ENCODE measurements at regions not wholly inside any gene's neighbourhood (a gene's known extent, or its start where the extent isn't known, plus 50 kb on each side); places are given as distances from the start of the nearest gene placed in this dataset.

DNA sequence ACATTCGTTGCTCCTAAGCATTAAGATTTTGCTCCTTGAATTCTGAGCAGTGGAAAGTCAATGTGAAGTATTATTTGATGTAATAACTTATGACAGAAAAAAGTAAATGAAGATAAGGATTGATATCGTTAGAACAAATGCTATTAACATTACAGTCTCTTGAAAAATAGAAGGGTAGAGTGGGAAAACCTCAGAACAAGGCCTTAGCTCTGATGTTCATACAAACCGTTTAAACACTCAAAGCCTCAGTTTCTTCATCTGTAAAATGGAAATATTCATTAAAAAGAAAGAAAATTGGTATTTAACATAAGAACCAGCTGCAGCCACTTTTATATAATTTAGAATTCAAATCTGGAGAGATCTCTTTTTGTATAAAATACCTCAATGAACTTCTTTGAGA lies 250.4 kb upstream of the NCKAP5 start:
- TF ChIP-seq, protein P1, sequence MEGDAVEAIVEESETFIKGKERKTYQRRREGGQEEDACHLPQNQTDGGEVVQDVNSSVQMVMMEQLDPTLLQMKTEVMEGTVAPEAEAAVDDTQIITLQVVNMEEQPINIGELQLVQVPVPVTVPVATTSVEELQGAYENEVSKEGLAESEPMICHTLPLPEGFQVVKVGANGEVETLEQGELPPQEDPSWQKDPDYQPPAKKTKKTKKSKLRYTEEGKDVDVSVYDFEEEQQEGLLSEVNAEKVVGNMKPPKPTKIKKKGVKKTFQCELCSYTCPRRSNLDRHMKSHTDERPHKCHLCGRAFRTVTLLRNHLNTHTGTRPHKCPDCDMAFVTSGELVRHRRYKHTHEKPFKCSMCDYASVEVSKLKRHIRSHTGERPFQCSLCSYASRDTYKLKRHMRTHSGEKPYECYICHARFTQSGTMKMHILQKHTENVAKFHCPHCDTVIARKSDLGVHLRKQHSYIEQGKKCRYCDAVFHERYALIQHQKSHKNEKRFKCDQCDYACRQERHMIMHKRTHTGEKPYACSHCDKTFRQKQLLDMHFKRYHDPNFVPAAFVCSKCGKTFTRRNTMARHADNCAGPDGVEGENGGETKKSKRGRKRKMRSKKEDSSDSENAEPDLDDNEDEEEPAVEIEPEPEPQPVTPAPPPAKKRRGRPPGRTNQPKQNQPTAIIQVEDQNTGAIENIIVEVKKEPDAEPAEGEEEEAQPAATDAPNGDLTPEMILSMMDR (IDR thresholded peaks at IDR 0.05) = no peak
- Mint-ChIP-seq H3K27me3 (ENCODE audit: unreplicated experiment) (no peaks in the 10 kb centered on the region), H3K4me1 (ENCODE audit: unreplicated experiment) (peaks cover 73% of the 10 kb centered on the region), H3K27ac (ENCODE audit: unreplicated experiment) (peak overlapping the region; percentile 67), H3K9me3 (ENCODE audit: unreplicated experiment) (no peaks in the 10 kb centered on the region), H3K4me3 (ENCODE audit: unreplicated experiment) (no peak overlapping the region), H3K36me3 (ENCODE audit: unreplicated experiment) (no peaks in the 10 kb centered on the region)
- DNase-seq (ENCODE audit: extremely low spot score, unreplicated experiment) = no peak

DNA sequence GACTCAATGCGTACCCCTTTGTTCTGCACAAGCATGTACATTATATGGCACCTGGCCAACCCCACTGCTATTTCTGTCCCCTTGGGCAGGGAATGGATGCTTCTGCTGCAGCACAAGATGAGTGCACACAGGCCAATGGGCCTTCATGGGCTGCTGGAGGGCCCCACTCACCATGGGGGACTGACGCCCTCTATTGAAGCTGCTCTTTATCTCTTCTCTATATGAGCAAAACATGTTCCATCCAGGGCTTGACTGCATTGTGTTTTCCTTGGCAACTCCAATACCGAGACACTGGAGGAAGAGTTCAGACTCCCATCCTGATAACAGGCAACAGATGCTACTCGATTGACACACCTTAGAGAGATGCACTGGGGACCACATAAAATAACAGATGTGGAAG lies 251.6 kb upstream of the NCKAP5 start:
- Mint-ChIP-seq H3K9me3 (ENCODE audit: unreplicated experiment) (no peaks in the 10 kb centered on the region), H3K36me3 (ENCODE audit: unreplicated experiment) (no peaks in the 10 kb centered on the region), H3K4me1 (ENCODE audit: unreplicated experiment) (peaks cover 65% of the 10 kb centered on the region), H3K27me3 (ENCODE audit: unreplicated experiment) (no peaks in the 10 kb centered on the region), H3K27ac (ENCODE audit: unreplicated experiment) (no peak overlapping the region), H3K4me3 (ENCODE audit: unreplicated experiment) (no peak overlapping the region)
- TF ChIP-seq, protein P1 (IDR thresholded peaks at IDR 0.05) = no peak
- no peak for DNase-seq (ENCODE audit: extremely low spot score, unreplicated experiment)

DNA sequence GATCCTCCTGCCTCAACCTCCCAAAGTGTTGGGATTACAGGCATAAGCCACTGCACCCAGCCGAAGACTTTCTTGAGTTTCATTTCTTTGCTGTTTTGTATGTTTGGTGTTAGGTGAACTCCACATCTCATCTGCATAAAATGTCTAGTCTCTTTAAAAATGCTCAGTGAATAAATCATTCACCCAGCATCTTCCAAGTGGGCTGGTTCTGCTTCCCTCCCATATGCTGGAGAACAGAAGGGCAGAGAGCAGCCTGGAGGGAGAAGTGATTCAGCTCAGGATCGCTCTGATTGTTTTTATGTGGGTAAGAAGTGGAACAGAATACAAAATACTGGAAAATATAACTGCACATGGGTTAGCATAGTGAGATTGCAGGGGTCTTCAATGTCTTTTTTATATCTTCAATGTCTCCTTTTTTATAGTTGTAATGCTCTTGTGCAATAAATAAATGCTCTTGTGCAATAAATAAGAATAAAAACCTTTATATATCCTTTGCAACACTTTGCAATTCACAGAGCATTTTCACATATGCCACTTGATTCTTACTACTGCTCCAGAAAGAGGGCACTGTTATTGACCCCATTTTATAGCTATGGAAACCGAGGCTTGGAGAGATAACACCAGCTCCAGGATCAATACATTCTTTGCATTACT lies 253.0 kb upstream of the NCKAP5 start:
- Mint-ChIP-seq H3K9me3 (ENCODE audit: unreplicated experiment) (peaks cover 4% of the 10 kb centered on the region), H3K4me3 (ENCODE audit: unreplicated experiment) (no peak overlapping the region), H3K4me1 (ENCODE audit: unreplicated experiment) (peaks cover 53% of the 10 kb centered on the region), H3K36me3 (ENCODE audit: unreplicated experiment) (no peaks in the 10 kb centered on the region), H3K27me3 (ENCODE audit: unreplicated experiment) (no peaks in the 10 kb centered on the region), H3K27ac (ENCODE audit: unreplicated experiment) (peak overlapping the region; percentile 66)
- DNase-seq (ENCODE audit: extremely low spot score, unreplicated experiment) = no peak
- TF ChIP-seq, protein P1 (IDR thresholded peaks at IDR 0.05) = no peak

DNA sequence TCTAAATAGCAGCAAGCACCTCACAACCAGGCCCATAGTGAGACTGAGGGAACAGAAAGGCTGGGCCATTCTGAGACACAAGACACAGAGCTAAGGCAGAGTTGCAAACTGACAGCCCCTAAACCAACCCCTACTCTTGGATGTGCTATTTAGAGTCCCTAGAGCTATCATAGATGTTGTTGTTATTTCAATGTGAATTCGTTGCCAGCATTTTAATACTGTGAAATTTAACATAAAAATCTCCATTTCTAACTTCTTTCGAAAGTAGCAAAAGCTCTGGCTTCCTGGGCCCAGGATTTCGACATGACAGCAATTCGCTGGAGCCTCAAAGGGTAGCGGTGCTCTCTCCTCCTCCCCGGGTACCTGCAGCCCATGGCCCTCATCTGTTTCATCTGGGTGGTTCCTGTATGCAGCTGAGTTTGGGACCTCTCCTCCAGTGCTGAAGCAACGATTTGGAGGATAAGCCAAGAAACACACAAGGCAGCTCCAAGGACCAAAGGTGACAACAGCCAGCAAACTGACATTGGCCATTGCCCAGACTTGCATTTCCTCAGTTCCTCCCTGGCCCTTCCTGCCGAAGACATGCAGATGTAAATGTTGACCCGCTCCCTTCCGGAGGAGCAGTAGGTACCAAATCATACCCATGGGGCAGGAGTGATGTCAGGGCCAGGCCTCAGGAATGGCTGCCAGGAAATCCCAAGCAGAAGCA lies 254.4 kb upstream of the NCKAP5 start:
- TF ChIP-seq, protein P1 (IDR thresholded peaks at IDR 0.05) = no peak
- H3K4me1 Mint-ChIP-seq (ENCODE audit: unreplicated experiment) = peaks cover 38% of the 10 kb centered on the region

DNA sequence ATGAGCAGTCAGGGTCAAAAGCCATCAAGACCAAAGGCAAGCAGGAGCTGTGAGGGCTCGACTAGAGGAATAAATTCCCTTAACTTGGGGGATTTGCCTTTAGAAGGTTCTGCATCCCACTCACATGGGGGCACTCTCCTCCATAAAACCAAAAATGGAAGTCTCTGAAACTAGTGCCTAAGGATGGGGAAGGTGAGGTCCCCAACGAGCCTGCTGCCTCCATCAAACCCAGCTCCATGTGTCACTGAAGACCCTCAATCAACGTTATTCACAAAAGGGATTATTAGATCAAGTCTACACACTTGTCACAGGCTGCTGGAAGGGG lies 254.9 kb upstream of the NCKAP5 start:
- Mint-ChIP-seq H3K36me3 (ENCODE audit: unreplicated experiment) (no peaks in the 10 kb centered on the region), H3K27me3 (ENCODE audit: unreplicated experiment) (no peaks in the 10 kb centered on the region), H3K4me1 (ENCODE audit: unreplicated experiment) (peaks cover 33% of the 10 kb centered on the region), H3K4me3 (ENCODE audit: unreplicated experiment) (no peak overlapping the region), H3K9me3 (ENCODE audit: unreplicated experiment) (peaks cover 4% of the 10 kb centered on the region), H3K27ac (ENCODE audit: unreplicated experiment) (no peak overlapping the region)
- TF ChIP-seq, protein P1 (IDR thresholded peaks at IDR 0.05) = no peak
- no peak for DNase-seq (ENCODE audit: extremely low spot score, unreplicated experiment)

More for the DNA sequence above, 254.4 kb upstream of the NCKAP5 start:
- no peak overlapping the region for H3K4me3 Mint-ChIP-seq (ENCODE audit: unreplicated experiment)
- no peak for DNase-seq (ENCODE audit: extremely low spot score, unreplicated experiment)
- H3K36me3 Mint-ChIP-seq (ENCODE audit: unreplicated experiment) = no peaks in the 10 kb centered on the region
- H3K9me3 Mint-ChIP-seq (ENCODE audit: unreplicated experiment) = peaks cover 4% of the 10 kb centered on the region
- H3K27ac Mint-ChIP-seq (ENCODE audit: unreplicated experiment) = no peak overlapping the region
- H3K27me3 Mint-ChIP-seq (ENCODE audit: unreplicated experiment) = no peaks in the 10 kb centered on the region

Measured in osteocyte (in vitro differentiated cells).